ENCODE measurements at regions not wholly inside any gene's neighbourhood (a gene's known extent, or its start where the extent isn't known, plus 50 kb on each side); places are given as distances from the start of the nearest gene placed in this dataset.

DNA sequence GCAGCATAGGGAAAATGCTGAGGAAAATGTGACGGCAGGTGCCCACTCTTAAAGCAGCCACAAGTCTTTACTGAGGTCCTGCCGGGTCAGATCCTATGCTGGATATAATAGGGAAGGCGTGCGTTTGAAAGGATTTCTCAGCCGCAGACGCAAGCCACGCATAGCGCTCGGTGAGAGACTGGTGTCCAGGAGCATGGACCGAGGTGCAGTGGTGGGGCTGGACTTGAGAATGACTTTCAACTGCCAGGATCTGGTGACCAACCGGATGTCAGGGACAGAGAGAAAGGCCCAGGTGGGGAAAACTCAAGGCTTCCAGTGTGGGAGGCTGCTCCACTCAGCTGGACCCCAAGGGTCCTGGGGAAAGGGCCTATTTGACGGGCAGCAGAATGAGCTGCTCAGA, 74.7 kb upstream of the INSIG1 start:
- H3K9ac ChIP-seq (ENCODE audit: low read depth in 1 of 2, low read length in 2 of 2), result no peak overlapping the region
- no peaks in the 10 kb centered on the region for H3K27me3 ChIP-seq (ENCODE audit: control insufficient read depth in 2 of 2, insufficient read depth in 2 of 2, low read length in 2 of 2)
- no peak overlapping the region for H3K4me3 ChIP-seq (ENCODE audit: low read length in 2 of 2)
- H3K27ac ChIP-seq (ENCODE audit: low read depth in 2 of 2, low read length in 2 of 2), result no peak overlapping the region
- H3K4me1 ChIP-seq (ENCODE audit: control insufficient read depth in 2 of 2, insufficient read depth in 2 of 2, low read length in 2 of 2), result no peaks in the 10 kb centered on the region
- no peaks in the 10 kb centered on the region for H3K36me3 ChIP-seq (ENCODE audit: control insufficient read depth in 2 of 2, insufficient read depth in 2 of 2, low read length in 2 of 2)
- H3K9me3 ChIP-seq (ENCODE audit: control insufficient read depth in 2 of 2, low read length in 2 of 2), result no peaks in the 10 kb centered on the region

DNA sequence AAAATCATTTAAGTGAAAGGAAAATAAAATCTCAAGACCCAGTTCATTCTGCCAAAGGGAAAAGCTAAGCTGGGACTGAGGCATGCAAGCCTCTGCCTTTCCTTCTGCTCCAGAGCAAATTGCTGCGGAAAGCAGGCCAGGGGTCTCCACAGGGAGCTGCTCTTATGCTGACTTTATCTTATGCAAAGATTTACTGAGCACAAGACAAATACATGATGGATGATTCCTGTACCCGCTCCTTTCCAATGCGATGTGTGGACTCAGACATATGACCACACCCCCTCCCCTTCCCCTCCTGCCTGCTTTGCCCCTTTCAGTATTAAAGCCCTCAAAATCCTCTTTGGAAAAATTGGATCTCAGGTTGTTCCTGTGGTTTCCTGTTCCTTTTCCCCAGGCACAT, 74.2 kb upstream of the INSIG1 start:
- Histone ChIP-seq H3K27me3 (ENCODE audit: control insufficient read depth in 2 of 2, insufficient read depth in 2 of 2, low read length in 2 of 2) (no peaks in the 10 kb centered on the region), H3K9ac (ENCODE audit: low read depth in 1 of 2, low read length in 2 of 2) (no peak overlapping the region), H3K4me1 (ENCODE audit: control insufficient read depth in 2 of 2, insufficient read depth in 2 of 2, low read length in 2 of 2) (no peaks in the 10 kb centered on the region), H3K4me3 (ENCODE audit: low read length in 2 of 2) (no peak overlapping the region), H3K9me3 (ENCODE audit: control insufficient read depth in 2 of 2, low read length in 2 of 2) (no peaks in the 10 kb centered on the region), H3K36me3 (ENCODE audit: control insufficient read depth in 2 of 2, insufficient read depth in 2 of 2, low read length in 2 of 2) (no peaks in the 10 kb centered on the region), H3K27ac (ENCODE audit: low read depth in 2 of 2, low read length in 2 of 2) (no peak overlapping the region)

DNA sequence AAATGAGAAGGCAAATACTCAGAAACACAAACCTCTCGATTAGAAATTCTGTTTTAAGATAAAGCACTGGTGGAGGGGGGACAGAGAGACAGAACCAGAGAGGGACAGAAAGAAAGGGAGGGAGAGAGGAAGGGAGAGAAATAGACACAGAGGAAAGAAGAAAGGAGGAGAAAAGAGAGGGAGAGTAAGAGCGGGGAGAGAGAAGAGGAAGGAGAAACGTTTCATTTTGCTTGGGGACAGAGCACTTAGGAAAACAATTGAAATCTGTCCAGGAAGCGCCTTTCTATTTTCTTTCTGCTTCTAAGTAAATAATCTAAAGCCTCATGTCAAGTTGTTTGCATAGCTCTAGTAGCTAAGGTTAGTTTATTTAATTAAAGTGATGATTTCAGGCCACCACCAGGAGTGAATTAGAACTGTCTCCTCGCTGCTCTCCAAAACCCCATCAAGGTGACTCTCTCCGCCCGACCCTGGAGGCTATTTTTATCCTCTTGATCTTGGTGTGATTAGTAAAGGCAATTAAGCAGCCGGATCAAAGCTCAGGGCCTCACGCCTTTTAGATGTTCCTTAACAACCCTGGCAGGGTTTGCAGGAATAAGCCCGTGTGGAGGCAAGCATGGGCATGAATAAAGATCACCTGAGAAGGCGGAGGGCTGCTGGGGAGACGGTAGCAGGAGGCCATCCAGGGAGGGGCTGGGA, 73.4 kb upstream of the INSIG1 start:
- H3K4me1 ChIP-seq (ENCODE audit: control insufficient read depth in 2 of 2, insufficient read depth in 2 of 2, low read length in 2 of 2), result no peaks in the 10 kb centered on the region
- no peaks in the 10 kb centered on the region for H3K9me3 ChIP-seq (ENCODE audit: control insufficient read depth in 2 of 2, low read length in 2 of 2)
- no peak overlapping the region for H3K27ac ChIP-seq (ENCODE audit: low read depth in 2 of 2, low read length in 2 of 2)
- no peaks in the 10 kb centered on the region for H3K27me3 ChIP-seq (ENCODE audit: control insufficient read depth in 2 of 2, insufficient read depth in 2 of 2, low read length in 2 of 2)
- no peaks in the 10 kb centered on the region for H3K36me3 ChIP-seq (ENCODE audit: control insufficient read depth in 2 of 2, insufficient read depth in 2 of 2, low read length in 2 of 2)
- H3K4me3 ChIP-seq (ENCODE audit: low read length in 2 of 2), result no peak overlapping the region
- no peak overlapping the region for H3K9ac ChIP-seq (ENCODE audit: low read depth in 1 of 2, low read length in 2 of 2)

DNA sequence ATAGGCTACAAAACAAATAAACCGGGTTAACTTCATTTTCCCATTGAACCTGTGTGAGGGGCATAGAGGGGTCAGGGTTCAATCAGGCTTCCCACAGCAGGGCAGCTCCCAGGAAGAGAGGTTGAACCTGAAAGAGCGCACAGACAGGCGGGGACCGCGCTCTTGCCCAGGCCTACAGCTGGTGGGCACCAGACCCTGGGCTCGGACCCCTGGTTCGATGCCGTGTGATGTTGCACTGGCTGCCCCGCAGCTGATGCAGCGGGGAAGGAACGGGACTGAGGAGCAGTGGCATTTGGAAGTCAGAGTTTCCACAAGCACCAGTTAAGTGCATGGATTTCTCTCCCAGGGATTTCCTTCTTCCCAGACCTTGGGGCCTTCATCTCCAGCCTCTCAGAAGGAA, 72.6 kb upstream of the INSIG1 start:
- H3K27me3 ChIP-seq (ENCODE audit: control insufficient read depth in 2 of 2, insufficient read depth in 2 of 2, low read length in 2 of 2), result no peaks in the 10 kb centered on the region
- no peaks in the 10 kb centered on the region for H3K9me3 ChIP-seq (ENCODE audit: control insufficient read depth in 2 of 2, low read length in 2 of 2)
- H3K27ac ChIP-seq (ENCODE audit: low read depth in 2 of 2, low read length in 2 of 2), result no peak overlapping the region
- no peaks in the 10 kb centered on the region for H3K36me3 ChIP-seq (ENCODE audit: control insufficient read depth in 2 of 2, insufficient read depth in 2 of 2, low read length in 2 of 2)
- H3K4me3 ChIP-seq (ENCODE audit: low read length in 2 of 2), result no peak overlapping the region
- H3K9ac ChIP-seq (ENCODE audit: low read depth in 1 of 2, low read length in 2 of 2), result no peak overlapping the region
- H3K4me1 ChIP-seq (ENCODE audit: control insufficient read depth in 2 of 2, insufficient read depth in 2 of 2, low read length in 2 of 2), result no peaks in the 10 kb centered on the region

DNA sequence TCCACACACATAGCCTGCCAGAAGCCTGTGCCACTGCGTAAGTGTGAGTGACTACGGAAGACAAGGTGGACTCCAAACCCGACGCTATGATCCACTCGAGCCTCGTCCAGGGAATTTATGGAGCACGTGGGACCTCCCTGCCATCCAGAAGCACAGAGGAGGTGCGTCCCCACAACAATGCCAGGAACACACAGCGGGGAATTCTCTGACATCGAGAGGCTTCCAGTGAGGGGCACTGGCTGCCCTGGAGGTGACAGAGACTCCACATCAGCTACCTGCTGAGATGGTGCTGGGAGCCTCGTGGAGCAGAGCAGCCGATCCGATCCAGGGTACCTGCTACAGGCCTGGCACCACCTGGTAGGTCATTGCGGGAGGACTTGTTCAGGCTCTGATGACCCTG, 72.2 kb upstream of the INSIG1 start:
- no peaks in the 10 kb centered on the region for H3K4me1 ChIP-seq (ENCODE audit: control insufficient read depth in 2 of 2, insufficient read depth in 2 of 2, low read length in 2 of 2)
- no peak overlapping the region for H3K27ac ChIP-seq (ENCODE audit: low read depth in 2 of 2, low read length in 2 of 2)
- no peak overlapping the region for H3K9ac ChIP-seq (ENCODE audit: low read depth in 1 of 2, low read length in 2 of 2)
- H3K9me3 ChIP-seq (ENCODE audit: control insufficient read depth in 2 of 2, low read length in 2 of 2), result no peaks in the 10 kb centered on the region
- H3K27me3 ChIP-seq (ENCODE audit: control insufficient read depth in 2 of 2, insufficient read depth in 2 of 2, low read length in 2 of 2), result no peaks in the 10 kb centered on the region
- no peaks in the 10 kb centered on the region for H3K36me3 ChIP-seq (ENCODE audit: control insufficient read depth in 2 of 2, insufficient read depth in 2 of 2, low read length in 2 of 2)
- no peak overlapping the region for H3K4me3 ChIP-seq (ENCODE audit: low read length in 2 of 2)

DNA sequence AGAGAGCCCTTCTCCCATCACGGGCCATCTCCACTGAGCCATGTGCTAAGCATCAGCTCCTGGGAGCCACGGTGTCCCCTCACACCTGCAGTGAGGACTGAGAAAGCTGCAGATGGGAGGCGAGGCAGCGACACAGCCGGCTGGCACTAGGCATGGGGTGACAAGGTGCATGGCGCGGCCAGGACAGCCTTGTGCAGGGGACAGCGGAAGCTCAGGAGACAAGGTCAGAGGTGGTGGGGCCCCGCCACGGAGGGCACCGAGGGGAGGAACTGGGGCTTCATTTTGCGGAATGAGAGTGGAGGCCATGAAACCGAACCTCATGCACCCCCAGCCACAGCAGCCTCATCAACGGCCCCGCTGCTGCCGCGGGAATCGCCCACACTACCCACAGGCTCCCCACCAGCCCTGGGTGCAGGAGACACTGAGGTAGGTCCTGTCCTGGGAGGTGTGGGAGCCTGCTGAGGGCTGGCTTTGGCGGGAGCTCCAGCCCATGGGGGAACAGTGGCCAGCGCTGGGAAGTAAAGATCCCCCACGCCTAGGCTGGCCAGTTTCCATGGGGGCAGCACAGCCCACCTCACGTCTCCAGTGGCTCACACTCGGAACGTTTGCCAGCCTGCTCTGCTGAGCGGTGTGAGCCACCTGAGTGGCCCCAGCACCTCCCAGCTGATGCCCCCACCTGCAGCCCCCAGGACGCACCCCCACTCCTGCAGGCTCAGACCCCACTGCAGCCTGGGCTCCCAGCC, 71.2 kb upstream of the INSIG1 start:
- Histone ChIP-seq H3K9me3 (ENCODE audit: control insufficient read depth in 2 of 2, low read length in 2 of 2) (no peaks in the 10 kb centered on the region), H3K27ac (ENCODE audit: low read depth in 2 of 2, low read length in 2 of 2) (no peak overlapping the region), H3K9ac (ENCODE audit: low read depth in 1 of 2, low read length in 2 of 2) (no peak overlapping the region), H3K4me3 (ENCODE audit: low read length in 2 of 2) (no peak overlapping the region), H3K36me3 (ENCODE audit: control insufficient read depth in 2 of 2, insufficient read depth in 2 of 2, low read length in 2 of 2) (no peaks in the 10 kb centered on the region), H3K27me3 (ENCODE audit: control insufficient read depth in 2 of 2, insufficient read depth in 2 of 2, low read length in 2 of 2) (no peaks in the 10 kb centered on the region), H3K4me1 (ENCODE audit: control insufficient read depth in 2 of 2, insufficient read depth in 2 of 2, low read length in 2 of 2) (no peaks in the 10 kb centered on the region)

DNA sequence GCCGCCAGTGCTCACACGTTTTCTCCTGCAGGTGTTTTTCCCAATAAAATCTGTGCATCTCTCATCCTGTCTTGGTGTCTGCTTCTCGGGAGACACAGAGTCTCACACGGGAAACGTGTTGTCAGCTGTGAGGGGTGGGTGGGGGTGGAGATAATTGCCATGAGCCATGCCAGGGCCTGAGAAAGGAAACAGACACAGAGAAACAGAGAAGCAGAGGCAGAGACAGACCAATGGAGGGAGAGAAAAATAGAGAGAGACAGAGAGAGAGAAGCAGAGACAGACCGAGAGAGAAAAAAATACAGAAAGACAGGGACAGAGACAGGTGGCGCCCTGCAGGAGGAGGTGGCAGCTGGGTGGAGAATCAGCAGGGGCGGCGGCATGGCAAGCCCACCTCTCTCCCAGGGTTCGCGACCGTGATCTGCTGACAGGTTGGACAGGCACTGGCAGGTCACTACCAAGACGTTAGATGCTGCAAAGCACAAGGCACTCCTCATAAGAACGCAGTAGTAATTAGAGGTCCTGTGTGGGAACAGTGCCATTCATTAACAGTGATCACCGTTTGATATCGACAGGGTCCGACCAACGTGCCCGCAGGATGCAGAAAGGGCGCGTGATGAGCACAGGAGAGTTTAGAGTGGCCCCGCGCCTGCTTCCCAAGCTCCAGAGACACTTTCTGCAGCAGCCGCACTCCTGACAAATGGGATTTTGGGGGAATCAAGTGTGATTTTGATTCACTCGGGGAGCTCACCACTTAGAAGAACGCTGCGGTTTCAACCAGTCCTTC, 70.5 kb upstream of the INSIG1 start:
- Histone ChIP-seq H3K4me3 (ENCODE audit: low read length in 2 of 2) (no peak overlapping the region), H3K36me3 (ENCODE audit: control insufficient read depth in 2 of 2, insufficient read depth in 2 of 2, low read length in 2 of 2) (no peaks in the 10 kb centered on the region), H3K27ac (ENCODE audit: low read depth in 2 of 2, low read length in 2 of 2) (no peak overlapping the region), H3K4me1 (ENCODE audit: control insufficient read depth in 2 of 2, insufficient read depth in 2 of 2, low read length in 2 of 2) (no peaks in the 10 kb centered on the region), H3K27me3 (ENCODE audit: control insufficient read depth in 2 of 2, insufficient read depth in 2 of 2, low read length in 2 of 2) (no peaks in the 10 kb centered on the region), H3K9ac (ENCODE audit: low read depth in 1 of 2, low read length in 2 of 2) (no peak overlapping the region), H3K9me3 (ENCODE audit: control insufficient read depth in 2 of 2, low read length in 2 of 2) (no peaks in the 10 kb centered on the region)

DNA sequence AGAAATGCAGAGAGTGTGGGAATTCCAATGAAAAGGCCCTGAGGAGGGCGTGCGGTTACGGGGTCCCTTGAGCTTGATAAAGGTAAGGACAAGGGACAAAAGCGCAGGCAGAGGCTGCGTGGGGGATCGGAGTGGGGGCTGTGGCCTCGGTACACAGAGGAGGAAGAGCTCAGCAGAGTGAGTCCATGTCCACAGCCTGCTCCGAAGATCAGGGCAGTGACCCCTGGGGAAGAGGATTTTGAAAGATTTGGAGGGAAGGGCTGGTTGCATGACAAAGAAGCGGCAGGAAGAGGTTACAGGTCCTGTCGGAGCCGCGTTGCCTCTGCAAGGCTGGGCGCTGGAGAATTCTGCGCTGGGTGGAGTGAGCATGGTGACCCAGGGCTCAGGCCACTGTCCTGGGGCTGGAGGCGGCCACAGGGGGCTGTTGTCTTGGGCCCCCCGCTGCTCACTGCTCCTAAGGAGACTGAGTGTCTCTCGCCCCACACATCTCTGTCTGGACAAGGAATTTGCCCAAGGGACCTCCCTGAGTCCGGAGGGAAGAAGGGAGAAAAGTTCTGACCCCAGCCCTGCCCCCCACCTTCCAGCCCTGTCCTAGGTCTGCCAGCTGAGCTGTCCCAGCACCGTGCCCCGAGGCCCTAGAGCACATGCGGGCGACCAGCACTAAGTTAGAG, 69.8 kb upstream of the INSIG1 start:
- Histone ChIP-seq H3K9me3 (ENCODE audit: control insufficient read depth in 2 of 2, low read length in 2 of 2) (no peaks in the 10 kb centered on the region), H3K27me3 (ENCODE audit: control insufficient read depth in 2 of 2, insufficient read depth in 2 of 2, low read length in 2 of 2) (no peaks in the 10 kb centered on the region), H3K27ac (ENCODE audit: low read depth in 2 of 2, low read length in 2 of 2) (no peak overlapping the region), H3K4me1 (ENCODE audit: control insufficient read depth in 2 of 2, insufficient read depth in 2 of 2, low read length in 2 of 2) (no peaks in the 10 kb centered on the region), H3K36me3 (ENCODE audit: control insufficient read depth in 2 of 2, insufficient read depth in 2 of 2, low read length in 2 of 2) (no peaks in the 10 kb centered on the region), H3K9ac (ENCODE audit: low read depth in 1 of 2, low read length in 2 of 2) (no peak overlapping the region), H3K4me3 (ENCODE audit: low read length in 2 of 2) (no peak overlapping the region)

DNA sequence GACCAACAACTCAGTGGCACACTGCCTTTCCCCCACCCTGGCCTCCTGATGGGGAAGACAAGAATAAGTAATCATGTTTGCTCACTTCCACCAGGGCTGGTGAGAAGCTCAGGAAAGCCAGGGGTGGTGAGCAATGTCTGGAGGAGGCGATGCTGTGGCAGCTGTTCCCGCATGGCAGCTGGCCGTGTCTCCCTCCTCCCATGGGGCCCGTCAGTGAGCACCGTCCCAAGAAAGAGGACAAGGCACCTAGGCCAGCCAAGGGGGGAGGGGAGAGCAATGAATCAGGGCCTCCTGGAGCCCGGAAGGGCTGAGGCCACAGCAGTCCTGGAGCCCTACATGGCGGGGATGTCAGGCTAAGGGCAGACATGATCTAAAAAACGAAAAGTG, 69.2 kb upstream of the INSIG1 start:
- Histone ChIP-seq H3K9ac (ENCODE audit: low read depth in 1 of 2, low read length in 2 of 2) (no peak overlapping the region), H3K4me1 (ENCODE audit: control insufficient read depth in 2 of 2, insufficient read depth in 2 of 2, low read length in 2 of 2) (no peaks in the 10 kb centered on the region), H3K9me3 (ENCODE audit: control insufficient read depth in 2 of 2, low read length in 2 of 2) (no peaks in the 10 kb centered on the region), H3K36me3 (ENCODE audit: control insufficient read depth in 2 of 2, insufficient read depth in 2 of 2, low read length in 2 of 2) (no peaks in the 10 kb centered on the region), H3K4me3 (ENCODE audit: low read length in 2 of 2) (no peak overlapping the region), H3K27me3 (ENCODE audit: control insufficient read depth in 2 of 2, insufficient read depth in 2 of 2, low read length in 2 of 2) (no peaks in the 10 kb centered on the region), H3K27ac (ENCODE audit: low read depth in 2 of 2, low read length in 2 of 2) (no peak overlapping the region)

DNA sequence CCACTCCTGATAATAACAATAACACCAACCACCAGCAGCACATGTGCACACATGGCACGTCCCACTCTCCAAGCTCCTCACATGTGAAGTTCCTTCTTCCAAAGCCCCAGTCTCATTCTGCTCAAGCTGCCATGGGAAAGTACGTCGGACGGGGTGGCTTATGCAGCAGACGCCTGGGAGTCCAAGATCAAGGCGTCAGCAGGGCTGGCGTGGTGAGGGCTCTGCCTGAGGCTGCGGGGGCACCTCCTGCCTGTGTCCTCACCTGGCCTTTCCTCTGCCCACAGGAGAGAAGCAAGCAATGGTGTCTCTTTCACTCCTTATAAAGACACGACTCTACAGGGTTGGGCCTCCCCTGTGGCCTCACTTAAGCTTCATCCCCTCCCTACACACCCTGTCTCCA, 68.8 kb upstream of the INSIG1 start:
- H3K36me3 ChIP-seq (ENCODE audit: control insufficient read depth in 2 of 2, insufficient read depth in 2 of 2, low read length in 2 of 2), result no peaks in the 10 kb centered on the region
- H3K27ac ChIP-seq (ENCODE audit: low read depth in 2 of 2, low read length in 2 of 2), result no peak overlapping the region
- no peaks in the 10 kb centered on the region for H3K9me3 ChIP-seq (ENCODE audit: control insufficient read depth in 2 of 2, low read length in 2 of 2)
- no peaks in the 10 kb centered on the region for H3K4me1 ChIP-seq (ENCODE audit: control insufficient read depth in 2 of 2, insufficient read depth in 2 of 2, low read length in 2 of 2)
- H3K27me3 ChIP-seq (ENCODE audit: control insufficient read depth in 2 of 2, insufficient read depth in 2 of 2, low read length in 2 of 2), result no peaks in the 10 kb centered on the region
- H3K9ac ChIP-seq (ENCODE audit: low read depth in 1 of 2, low read length in 2 of 2), result no peak overlapping the region
- H3K4me3 ChIP-seq (ENCODE audit: low read length in 2 of 2), result no peak overlapping the region
